GM21528 (cell line): ENCODE measurements at regions not wholly inside any gene's neighbourhood (a gene's known extent, or its start where the extent isn't known, plus 50 kb on each side); places are given as distances from the start of the nearest gene placed in this dataset.
"Not testable (repeated sequence)": the region's sequence is repeated elsewhere in the genome, so short reads cannot be mapped to it uniquely, and the experiment has no call there.

Experiments
- ATAC-seq: cut with Tn5 transposase; IDR thresholded peaks from one replicate; pipeline ENCODE4 v1.9.1; 2021; ENCODE audit warnings: mild to moderate bottlenecking, moderate library complexity; ENCODE audit not compliant: unreplicated experiment, low FRiP score

- ATAC-seq, result no peak
Measured at GRCh38 chr6:67031451-67031850, 1324.4 kb upstream of the EYS start.

- no peak for ATAC-seq
Measured at GRCh38 chr6:67030861-67031260, 1323.8 kb upstream of the EYS start.

- ATAC-seq, result no peak
Measured at GRCh38 chr6:67016921-67017460, 1310.0 kb upstream of the EYS start.

GRCh38 chr6:67011441-67011840 lies 1304.4 kb upstream of the EYS start:
- no peak for ATAC-seq

GRCh38 chr6:67009818-67010217 lies 1302.8 kb upstream of the EYS start:
- no peak for ATAC-seq

- ATAC-seq, result no peak
Measured at GRCh38 chr6:67003844-67004243, 1296.8 kb upstream of the EYS start.

- ATAC-seq, result no peak
Measured at GRCh38 chr6:67000121-67000520, 1293.1 kb upstream of the EYS start.

GRCh38 chr6:66997579-66997978 lies 1290.6 kb upstream of the EYS start:
- ATAC-seq, result not testable (repeated sequence)

- no peak for ATAC-seq
Measured at GRCh38 chr6:66995669-66996068, 1288.6 kb upstream of the EYS start.

GRCh38 chr6:66993708-66994107 lies 1286.7 kb upstream of the EYS start:
- not testable (repeated sequence) for ATAC-seq

GRCh38 chr6:66993272-66993671 lies 1286.2 kb upstream of the EYS start:
- no peak for ATAC-seq

GRCh38 chr6:66992660-66993059 lies 1285.6 kb upstream of the EYS start:
- no peak for ATAC-seq

- no peak for ATAC-seq
Measured at GRCh38 chr6:66986940-66987339, 1279.9 kb upstream of the EYS start.

- no peak for ATAC-seq
Measured at GRCh38 chr6:66985816-66986215, 1278.8 kb upstream of the EYS start.

GRCh38 chr6:66970373-66970772 lies 1263.3 kb upstream of the EYS start:
- no peak for ATAC-seq

- no peak for ATAC-seq
Measured at GRCh38 chr6:66965227-66965626, 1258.2 kb upstream of the EYS start.

GRCh38 chr6:66964216-66964615 lies 1257.2 kb upstream of the EYS start:
- ATAC-seq, result no peak

GRCh38 chr6:66962082-66962481 lies 1255.1 kb upstream of the EYS start:
- no peak for ATAC-seq

- no peak for ATAC-seq
Measured at GRCh38 chr6:66961191-66961590, 1254.2 kb upstream of the EYS start.

GRCh38 chr6:66949191-66949661 lies 1242.2 kb upstream of the EYS start:
- ATAC-seq, result no peak

GRCh38 chr6:66948106-66948505 lies 1241.1 kb upstream of the EYS start:
- no peak for ATAC-seq

GRCh38 chr6:66940003-66940402 lies 1233.0 kb upstream of the EYS start:
- no peak for ATAC-seq

- ATAC-seq, result no peak
Measured at GRCh38 chr6:66937180-66937579, 1230.2 kb upstream of the EYS start.
